Esophagus muscularis mucosa (tissue), 4 donors: ENCODE measurements at regions not wholly inside any gene's neighbourhood (a gene's known extent, or its start where the extent isn't known, plus 50 kb on each side); places are given as distances from the start of the nearest gene placed in this dataset.

Experiments used
- DNase-seq: peaks from one replicate; pipeline ENCODE4 v3.0.0-alpha.2; 2017; ENCODE audit errors: extremely low spot score
- H3K27ac ChIP-seq, 4 donors: fragments of 200-600 bp; sonication (generic); replicated peaks in 1 of 4; 1 replicate in 3 of 4; 2 replicates in 1 of 4; pipeline ENCODE4 v1.5.1; 2016 to 2019; ENCODE audit warnings: mild to moderate bottlenecking in 1 of 4
- H3K27me3 ChIP-seq, 4 donors: fragments of 200-600 bp; sonication (generic); one replicate each; pipeline versions ENCODE4 v1.5.1 to v1.6.0; 2016 to 2019
- H3K36me3 ChIP-seq, 4 donors: fragments of 200-600 bp; sonication (generic); one replicate each; pipeline ENCODE4 v1.5.1; 2016 to 2019
- H3K4me1 ChIP-seq, 4 donors: fragments of 200-600 bp; sonication (generic); one replicate each; pipeline ENCODE4 v1.5.1; 2016 to 2019
- H3K4me3 ChIP-seq, 4 donors: fragments of 200-600 bp; sonication (generic); 1 replicate in 2 of 4; 2 replicates in 2 of 4; pipeline ENCODE4 v1.5.1; 2016 to 2019; ENCODE audit warnings: mild to moderate bottlenecking in 4 of 4, moderate library complexity in 1 of 4
- H3K9me3 ChIP-seq, 4 donors: fragments of 200-600 bp; sonication (generic); 1 replicate in 3 of 4; 2 replicates in 1 of 4; pipeline ENCODE4 v1.5.1; 2016 to 2019
- CTCF ChIP-seq, 3 experiments: fragments of 200-600 bp in 2 of 3; fragments of 450-650 bp in 1 of 3; sonication (generic) in 2 of 3; IDR thresholded peaks; one replicate each; pipeline ENCODE4 v1.5.1; 2017 to 2019; ENCODE audit warnings: antibody characterized with exemption in 3 of 3, mild to moderate bottlenecking in 2 of 3, moderate library complexity in 1 of 3
- EP300 ChIP-seq: sonication (generic); formaldehyde crosslinking; IDR thresholded peaks from one replicate; pipeline ENCODE4 v1.6.1; 2017; ENCODE audit warnings: antibody characterized with exemption
- POLR2A ChIP-seq: fragments of 450-650 bp; IDR thresholded peaks from one replicate; pipeline ENCODE4 v1.6.1; 2017; ENCODE audit warnings: antibody characterized with exemption, moderate library complexity, mild to moderate bottlenecking, low read depth
- POLR2AphosphoS5 ChIP-seq, 2 donors: sonication (generic); formaldehyde crosslinking; IDR thresholded peaks; one replicate each; pipeline ENCODE4 v1.6.1; 2017; ENCODE audit warnings: antibody characterized with exemption in 2 of 2
- WGBS: methylation state at CpG from one replicate; pipeline ENCODE4 v1.1.5; 2018; 5-methylcytosine and 5-hydroxymethylcytosine counted together
- intact Hi-C: fragments of 100-400 bp; cut with DNase I; formaldehyde crosslinking; loops from one replicate; pipeline ENCODE4 v1.15.1; 2023

GRCh38 chr14:46464341-46464740 is 187.2 kb downstream of the RPL10L start:
- intact Hi-C loops = no loop called here
- Histone ChIP-seq H3K9me3 (peaks cover 0 to 4% (median 0%) of the 10 kb centered on the region in 4 donors), H3K36me3 (no peaks in the 10 kb centered on the region), H3K4me3 (no peak overlapping the region), H3K27me3 (no peaks in the 10 kb centered on the region), H3K4me1 (no peaks in the 10 kb centered on the region), H3K27ac (no peak overlapping the region)
- 34% methylated on average over 1 of the region's 1 CpG for WGBS
- DNase-seq = no peak
- no peak for TF ChIP-seq POLR2AphosphoS5 (IDR thresholded peaks at IDR 0.05)
- no peak for TF ChIP-seq EP300
- no peak for TF ChIP-seq POLR2A
- no peak for TF ChIP-seq CTCF (IDR thresholded peaks at IDR 0.05)

GRCh38 chr14:46451800-46452199 is 199.8 kb downstream of the RPL10L start:
- Histone ChIP-seq H3K36me3 (no peaks in the 10 kb centered on the region), H3K27me3 (no peaks in the 10 kb centered on the region), H3K9me3 (no peaks in the 10 kb centered on the region), H3K4me1 (no peaks in the 10 kb centered on the region), H3K4me3 (no peak overlapping the region), H3K27ac (no peak overlapping the region)
- no peak for TF ChIP-seq CTCF (IDR thresholded peaks at IDR 0.05)
- no peak for TF ChIP-seq POLR2A
- TF ChIP-seq POLR2AphosphoS5 (IDR thresholded peaks at IDR 0.05) = no peak
- TF ChIP-seq EP300 = no peak
- intact Hi-C loops = no loop called here
- no peak for DNase-seq
- 91% methylated on average over 3 of the region's 3 CpGs for WGBS

- 73% methylated on average over 5 of the region's 5 CpGs for WGBS
Measured at GRCh38 chr14:46444666-46445065, 206.9 kb downstream of the RPL10L start.

GRCh38 chr14:46433381-46433780 is 218.2 kb downstream of the RPL10L start:
- H3K36me3 ChIP-seq = no peaks in the 10 kb centered on the region
- no peaks in the 10 kb centered on the region for H3K4me1 ChIP-seq
- H3K27me3 ChIP-seq = no peaks in the 10 kb centered on the region
- H3K27ac ChIP-seq = no peak overlapping the region
- no peak for TF ChIP-seq CTCF (IDR thresholded peaks at IDR 0.05)
- TF ChIP-seq POLR2AphosphoS5 (IDR thresholded peaks at IDR 0.05) = no peak
- TF ChIP-seq EP300 = no peak
- no peak for TF ChIP-seq POLR2A
- 91% methylated on average over 3 of the region's 3 CpGs for WGBS
- no peak for DNase-seq
- no peak overlapping the region for H3K4me3 ChIP-seq
- intact Hi-C loops = no loop called here
- H3K9me3 ChIP-seq = no peaks in the 10 kb centered on the region

More at GRCh38 chr14:46444666-46445065, 206.9 kb downstream of the RPL10L start:
- Histone ChIP-seq H3K4me1 (no peaks in the 10 kb centered on the region), H3K4me3 (no peak overlapping the region), H3K27me3 (no peaks in the 10 kb centered on the region), H3K9me3 (no peaks in the 10 kb centered on the region), H3K36me3 (no peaks in the 10 kb centered on the region), H3K27ac (no peak overlapping the region)
- TF ChIP-seq POLR2AphosphoS5 (IDR thresholded peaks at IDR 0.05) = no peak
- TF ChIP-seq POLR2A = no peak
- DNase-seq = no peak
- intact Hi-C loops = no loop called here

GRCh38 chr14:46432516-46432915 is 219.1 kb downstream of the RPL10L start:
- WGBS = 72% methylated on average over 2 of the region's 2 CpGs
- Histone ChIP-seq H3K4me1 (no peaks in the 10 kb centered on the region), H3K9me3 (no peaks in the 10 kb centered on the region), H3K4me3 (no peak overlapping the region), H3K27ac (no peak overlapping the region), H3K36me3 (no peaks in the 10 kb centered on the region), H3K27me3 (no peaks in the 10 kb centered on the region)
- intact Hi-C loops = no loop called here
- DNase-seq = no peak
- TF ChIP-seq POLR2A (no peak), CTCF (IDR thresholded peaks at IDR 0.05) (no peak)
